HFF-Myc (cell line): ENCODE measurements at regions not wholly inside any gene's neighbourhood (a gene's known extent, or its start where the extent isn't known, plus 50 kb on each side); places are given as distances from the start of the nearest gene placed in this dataset.

ENCODE experiments used
- DNase-seq: peaks from one replicate; pipeline ENCODE4 v3.0.0-alpha.2; 2011; ENCODE audit warnings: low read depth; ENCODE audit errors: extremely low read depth
- H3K4me3 ChIP-seq: replicated peaks from 2 replicates; pipeline ENCODE4 v1.5.1; 2011; ENCODE audit warnings: low read depth, mild to moderate bottlenecking, control low read depth, low read length
- CTCF ChIP-seq: IDR thresholded peaks from 2 replicates; pipeline ENCODE4 v1.5.1; 2012; ENCODE audit warnings: mild to moderate bottlenecking, low read depth, low read length, control low read depth; ENCODE audit errors: missing control alignments

- no peak for TF ChIP-seq CTCF
- H3K4me3 ChIP-seq: no peak overlapping the region
- no peak for DNase-seq
Observed at GRCh38 chr4:184309241-184310170, 91.8 kb upstream of the ENPP6 start.

- TF ChIP-seq CTCF: no peak
- no peak for DNase-seq
- no peak overlapping the region for H3K4me3 ChIP-seq
Observed at GRCh38 chr4:184306949-184307348, 89.3 kb upstream of the ENPP6 start.

- no peak for TF ChIP-seq CTCF
- no peak overlapping the region for H3K4me3 ChIP-seq
- no peak for DNase-seq
Observed at GRCh38 chr4:184306470-184306869, 88.8 kb upstream of the ENPP6 start.

GRCh38 chr4:184300816-184301215 lies 83.1 kb upstream of the ENPP6 start:
- H3K4me3 ChIP-seq: no peak overlapping the region
- no peak for TF ChIP-seq CTCF
- no peak for DNase-seq

GRCh38 chr4:184298254-184298653 lies 80.6 kb upstream of the ENPP6 start:
- DNase-seq: no peak
- TF ChIP-seq CTCF: no peak
- H3K4me3 ChIP-seq: no peak overlapping the region

- no peak for TF ChIP-seq CTCF
- DNase-seq: no peak
- no peak overlapping the region for H3K4me3 ChIP-seq
Observed at GRCh38 chr4:184295206-184295605, 77.5 kb upstream of the ENPP6 start.
